Activated CD8-positive, alpha-beta T cell treated with anti-CD3 and anti-CD28 coated beads for 36 hours (primary cell): ENCODE measurements at regions not wholly inside any gene's neighbourhood (a gene's known extent, or its start where the extent isn't known, plus 50 kb on each side); places are given as distances from the start of the nearest gene placed in this dataset.

Experiments
- ATAC-seq: fragments of 200-7000 bp; cut with Tn5 transposase; one replicate; pipeline ENCODE4 v1.10.0; 2021; ENCODE audit warnings: mild to moderate bottlenecking, moderate library complexity
- CTCF ChIA-PET: fragments of 350-600 bp; sonication (Branson Sonifier 250); formaldehyde crosslinking; loops from one replicate; lab custom pipeline; 2021; ENCODE audit warnings: antibody characterized with exemption; lab: Charles Lee
- POLR2A ChIA-PET: fragments of 350-600 bp; sonication (Branson Sonifier 250); formaldehyde crosslinking; loops from one replicate; lab custom pipeline; 2021; ENCODE audit warnings: antibody characterized with exemption; lab: Charles Lee
- DNase-seq: peaks from one replicate; pipeline ENCODE4 v3.0.0-alpha.2; 2020
- H3K27ac Mint-ChIP-seq: one replicate; pipeline ENCODE4 v1.8.0; 2021; ENCODE audit warnings: mild to moderate bottlenecking, mixed read lengths
- H3K27me3 Mint-ChIP-seq: one replicate; pipeline ENCODE4 v1.8.0; 2021; ENCODE audit warnings: mixed read lengths
- H3K36me3 Mint-ChIP-seq: one replicate; pipeline ENCODE4 v1.8.0; 2021; ENCODE audit warnings: low read depth, mixed read lengths
- H3K4me1 Mint-ChIP-seq: one replicate; pipeline ENCODE4 v1.8.0; 2021; ENCODE audit warnings: low read depth, mixed read lengths
- H3K4me3 Mint-ChIP-seq: one replicate; pipeline ENCODE4 v1.8.0; 2021; ENCODE audit warnings: mild to moderate bottlenecking, moderate library complexity, mixed read lengths
- H3K9me3 Mint-ChIP-seq: one replicate; pipeline ENCODE4 v1.8.0; 2021; ENCODE audit warnings: mixed read lengths
- intact Hi-C: fragments of 100-400 bp; cut with micrococcal nuclease; formaldehyde crosslinking; loops from one replicate; pipeline ENCODE4 v1.10.0; 2022
- TF ChIP-seq, protein P1 (sequence below): fragments of 200-600 bp; IDR thresholded peaks from one replicate; pipeline ENCODE4 v1.8.0; 2022; ENCODE audit warnings: antibody characterized with exemption, mild to moderate bottlenecking

DNA sequence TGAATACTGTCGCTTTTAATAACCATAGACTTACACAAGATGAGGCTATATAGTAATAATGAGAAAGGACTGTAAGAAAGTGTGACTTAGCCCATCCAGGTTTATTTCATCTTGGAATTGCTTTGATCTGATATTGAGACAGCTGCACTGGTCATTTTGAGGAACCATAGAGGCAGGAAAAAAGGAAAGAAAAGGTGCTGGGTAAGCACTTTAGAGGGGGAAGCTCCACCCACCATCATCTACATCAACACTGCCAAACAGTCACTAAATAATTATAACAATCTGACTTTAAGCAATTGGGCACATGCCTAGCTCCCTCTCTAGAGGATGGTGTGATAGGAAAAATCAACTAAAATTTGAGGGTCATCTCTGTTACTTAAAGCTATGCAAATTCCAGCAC, 70.6 kb upstream of the ST6GALNAC3 start:
- Mint-ChIP-seq H3K36me3 (no peaks in the 10 kb centered on the region), H3K4me3 (no peak overlapping the region), H3K27me3 (peaks cover 1% of the 10 kb centered on the region), H3K27ac (no peak overlapping the region), H3K9me3 (no peaks in the 10 kb centered on the region), H3K4me1 (no peaks in the 10 kb centered on the region)
- TF ChIP-seq, protein P1, sequence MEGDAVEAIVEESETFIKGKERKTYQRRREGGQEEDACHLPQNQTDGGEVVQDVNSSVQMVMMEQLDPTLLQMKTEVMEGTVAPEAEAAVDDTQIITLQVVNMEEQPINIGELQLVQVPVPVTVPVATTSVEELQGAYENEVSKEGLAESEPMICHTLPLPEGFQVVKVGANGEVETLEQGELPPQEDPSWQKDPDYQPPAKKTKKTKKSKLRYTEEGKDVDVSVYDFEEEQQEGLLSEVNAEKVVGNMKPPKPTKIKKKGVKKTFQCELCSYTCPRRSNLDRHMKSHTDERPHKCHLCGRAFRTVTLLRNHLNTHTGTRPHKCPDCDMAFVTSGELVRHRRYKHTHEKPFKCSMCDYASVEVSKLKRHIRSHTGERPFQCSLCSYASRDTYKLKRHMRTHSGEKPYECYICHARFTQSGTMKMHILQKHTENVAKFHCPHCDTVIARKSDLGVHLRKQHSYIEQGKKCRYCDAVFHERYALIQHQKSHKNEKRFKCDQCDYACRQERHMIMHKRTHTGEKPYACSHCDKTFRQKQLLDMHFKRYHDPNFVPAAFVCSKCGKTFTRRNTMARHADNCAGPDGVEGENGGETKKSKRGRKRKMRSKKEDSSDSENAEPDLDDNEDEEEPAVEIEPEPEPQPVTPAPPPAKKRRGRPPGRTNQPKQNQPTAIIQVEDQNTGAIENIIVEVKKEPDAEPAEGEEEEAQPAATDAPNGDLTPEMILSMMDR: no peak
- intact Hi-C loops: no loop called here
- DNase-seq (no peak), ATAC-seq (no peak)
- POLR2A ChIA-PET: no interaction called here
- CTCF ChIA-PET: interaction anchor here (1.0 kb wide), 1 partner anchor 12 kb away, joined by 3 read pairs; no protein-coding TSS in a partner anchor

DNA sequence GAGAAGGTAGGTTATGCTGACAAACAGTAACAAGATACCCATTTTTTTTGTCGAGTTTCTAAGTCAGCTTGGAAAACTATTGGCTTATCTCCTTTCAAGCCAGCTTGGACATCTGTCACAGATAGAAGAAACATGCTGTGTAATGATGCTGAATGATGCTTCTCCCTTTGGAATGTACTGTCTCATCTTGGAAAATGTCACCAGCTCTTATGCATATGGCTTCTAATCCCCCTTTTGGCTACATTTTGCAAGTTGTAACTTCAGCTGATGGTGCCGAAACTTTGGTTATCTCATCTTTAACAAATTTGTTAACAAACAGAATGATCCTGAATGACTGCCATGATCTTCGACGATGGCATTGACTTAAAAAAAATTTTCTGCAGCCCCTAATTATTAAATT, 68.8 kb upstream of the ST6GALNAC3 start:
- ATAC-seq: no peak
- Mint-ChIP-seq H3K27ac (no peak overlapping the region), H3K9me3 (no peaks in the 10 kb centered on the region), H3K36me3 (no peaks in the 10 kb centered on the region), H3K27me3 (no peaks in the 10 kb centered on the region), H3K4me1 (no peaks in the 10 kb centered on the region), H3K4me3 (no peak overlapping the region)
- POLR2A ChIA-PET: no interaction called here
- CTCF ChIA-PET: no interaction called here
- TF ChIP-seq, protein P1: no peak
- DNase-seq: no peak
- intact Hi-C loops: no loop called here

DNA sequence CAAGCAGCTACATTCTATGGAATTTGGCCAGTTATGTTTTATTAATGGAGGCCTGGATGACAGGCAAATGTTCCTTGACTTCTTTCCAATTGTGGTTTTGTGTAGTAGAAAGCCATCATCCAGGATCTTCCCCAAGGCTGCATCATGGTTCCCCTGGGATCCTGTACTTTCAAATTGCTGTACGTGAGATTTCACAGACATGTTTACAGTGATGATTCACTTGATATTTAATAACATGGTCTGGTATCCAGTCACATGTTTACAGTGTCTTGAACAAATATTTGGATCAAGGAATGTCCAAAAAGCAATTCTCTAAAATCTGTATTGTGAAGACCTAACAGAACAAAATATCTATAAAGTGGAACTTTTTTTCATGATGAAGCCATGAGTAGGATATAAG, 68.3 kb upstream of the ST6GALNAC3 start:
- ATAC-seq (no peak), DNase-seq (no peak)
- H3K9me3 Mint-ChIP-seq: no peaks in the 10 kb centered on the region
- POLR2A ChIA-PET: no interaction called here
- no peak overlapping the region for H3K4me3 Mint-ChIP-seq
- H3K4me1 Mint-ChIP-seq: no peaks in the 10 kb centered on the region
- no peaks in the 10 kb centered on the region for H3K36me3 Mint-ChIP-seq
- H3K27me3 Mint-ChIP-seq: no peaks in the 10 kb centered on the region
- TF ChIP-seq, protein P1: no peak
- H3K27ac Mint-ChIP-seq: no peak overlapping the region
- intact Hi-C loops: no loop called here
- CTCF ChIA-PET: no interaction called here

DNA sequence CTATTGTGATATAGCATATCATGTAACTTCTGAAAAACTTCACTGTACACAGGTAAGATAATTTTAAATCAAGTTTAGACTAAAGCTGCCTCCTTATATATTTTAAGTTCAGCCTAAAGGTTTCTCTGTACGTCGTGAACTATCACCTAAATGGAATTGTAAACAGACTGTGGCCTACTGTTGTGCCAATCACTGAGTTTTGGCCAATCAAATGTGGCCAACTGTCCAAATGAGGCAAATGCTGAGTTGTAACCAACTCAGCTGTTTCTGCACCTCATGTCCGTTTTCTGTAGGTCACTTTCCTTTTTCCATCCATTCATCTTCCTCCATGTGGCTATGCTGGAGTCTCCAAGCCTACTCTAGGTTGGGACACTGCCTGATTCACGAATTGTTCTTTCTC, 63.7 kb upstream of the ST6GALNAC3 start:
- H3K27me3 Mint-ChIP-seq: no peaks in the 10 kb centered on the region
- H3K9me3 Mint-ChIP-seq: no peaks in the 10 kb centered on the region
- no peak overlapping the region for H3K27ac Mint-ChIP-seq
- H3K4me3 Mint-ChIP-seq: no peak overlapping the region
- CTCF ChIA-PET: no interaction called here
- H3K4me1 Mint-ChIP-seq: peaks cover 2% of the 10 kb centered on the region
- intact Hi-C loops: no loop called here
- ATAC-seq (no peak), DNase-seq (no peak)
- no peaks in the 10 kb centered on the region for H3K36me3 Mint-ChIP-seq
- TF ChIP-seq, protein P1: no peak
- POLR2A ChIA-PET: no interaction called here

DNA sequence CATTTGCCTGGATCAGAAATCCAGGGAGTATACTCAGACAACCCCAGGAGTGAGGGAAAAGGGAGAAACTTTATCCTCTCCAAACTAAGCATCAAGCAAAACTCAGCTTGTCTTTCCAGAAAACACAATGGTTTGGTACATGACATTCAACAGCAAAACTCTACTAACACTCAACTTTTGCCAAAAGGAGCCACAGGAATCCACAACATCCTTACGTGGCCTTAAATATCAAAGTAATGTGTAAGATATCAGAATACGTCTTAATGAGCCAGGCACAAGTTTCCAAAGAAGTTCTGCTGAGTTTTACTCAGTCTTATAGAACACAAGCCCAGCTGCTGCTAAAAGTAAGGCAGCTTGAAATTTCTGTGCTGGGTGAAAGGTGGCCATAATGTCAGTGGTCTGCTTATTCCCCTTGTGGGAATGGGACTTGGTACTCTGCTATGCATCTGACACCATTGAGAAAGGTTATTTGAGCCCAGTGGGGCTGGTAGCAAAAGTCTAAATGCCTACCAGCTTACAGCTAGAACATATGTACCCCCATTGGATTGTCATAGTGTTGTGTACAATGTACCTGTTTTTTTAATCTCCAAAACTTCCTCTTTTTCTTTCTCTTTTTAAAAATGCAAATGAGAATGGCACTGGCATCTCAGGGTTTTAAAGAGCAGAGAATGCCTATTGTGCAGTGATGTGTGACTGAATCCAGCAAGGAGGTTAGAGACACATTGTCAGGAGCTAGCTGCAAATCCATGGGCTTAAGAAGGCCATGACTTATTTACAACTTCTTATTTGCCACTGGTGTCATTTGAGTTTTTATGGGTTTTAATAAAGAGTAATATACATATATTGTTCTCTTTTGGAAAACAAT, 62.0 kb upstream of the ST6GALNAC3 start:
- H3K27me3 Mint-ChIP-seq: no peaks in the 10 kb centered on the region
- no peak overlapping the region for H3K27ac Mint-ChIP-seq
- H3K9me3 Mint-ChIP-seq: no peaks in the 10 kb centered on the region
- ChIA-PET POLR2A (interaction anchor here (0.6 kb wide), 1 partner anchor 119 kb away, joined by 4 read pairs; no protein-coding TSS in a partner anchor), CTCF (no interaction called here)
- ATAC-seq (no peak), DNase-seq (no peak)
- TF ChIP-seq, protein P1: no peak
- H3K4me3 Mint-ChIP-seq: no peak overlapping the region
- H3K4me1 Mint-ChIP-seq: peaks cover 2% of the 10 kb centered on the region
- no peaks in the 10 kb centered on the region for H3K36me3 Mint-ChIP-seq
- intact Hi-C loops: no loop called here
